Vagina (tissue), 2 donors: ENCODE measurements at regions not wholly inside any gene's neighbourhood (a gene's known extent, or its start where the extent isn't known, plus 50 kb on each side); places are given as distances from the start of the nearest gene placed in this dataset.

Experiments
- CTCF ChIP-seq, 3 experiments: fragments of 450-650 bp in 2 of 3; fragments of 200-600 bp in 1 of 3; sonication (generic) in 1 of 3; IDR thresholded peaks; one replicate each; pipeline ENCODE4 v1.5.1; 2017 to 2019; ENCODE audit warnings: antibody characterized with exemption in 3 of 3, mild to moderate bottlenecking in 2 of 3, moderate library complexity in 2 of 3
- POLR2A ChIP-seq, 2 donors: fragments of 450-650 bp; IDR thresholded peaks; one replicate each; pipeline ENCODE4 v1.6.1; 2017; ENCODE audit warnings: antibody characterized with exemption in 2 of 2, mild to moderate bottlenecking in 2 of 2, moderate library complexity in 2 of 2

- TF ChIP-seq POLR2A (IDR thresholded peaks at IDR 0.05) (no peak), CTCF (IDR thresholded peaks at IDR 0.05) (no peak)
These were observed 289.8 kb upstream of the SPRY2 start for GRCh38 chr13:80630685-80631121.
